Neural progenitor cell (in vitro differentiated cells): ENCODE measurements at regions not wholly inside any gene's neighbourhood (a gene's known extent, or its start where the extent isn't known, plus 50 kb on each side); places are given as distances from the start of the nearest gene placed in this dataset.

ENCODE experiments used
- CTCF ChIP-seq: fragments of 200-600 bp; sonication (generic); IDR thresholded peaks from 2 replicates; pipeline ENCODE4 v1.5.1; 2017; ENCODE audit warnings: antibody characterized with exemption, mild to moderate bottlenecking
- EZH2 ChIP-seq: fragments of 200-600 bp; sonication (generic); IDR thresholded peaks from 2 replicates; pipeline ENCODE4 v1.6.1; 2017; ENCODE audit warnings: antibody characterized with exemption, mild to moderate bottlenecking, moderate library complexity
- EZH2phosphoT487 ChIP-seq: fragments of 200-600 bp; sonication (generic); IDR thresholded peaks from 2 replicates; pipeline ENCODE4 v1.6.1; 2017; ENCODE audit warnings: antibody characterized with exemption

GRCh38 chr12:47317175-47317915 is 237.6 kb upstream of the AMIGO2 start:
- TF ChIP-seq CTCF (no peak), EZH2 (no peak), EZH2phosphoT487 (no peak)
